GM12878 (cell line): ENCODE measurements at regions not wholly inside any gene's neighbourhood (a gene's known extent, or its start where the extent isn't known, plus 50 kb on each side); places are given as distances from the start of the nearest gene placed in this dataset.

Experiments used
- HDAC2 ChIP-seq: fragments of 200-600 bp; sonication (generic); IDR thresholded peaks from 2 replicates; pipeline ENCODE4 v1.6.1; 2017
- IKZF1 ChIP-seq: fragments of 450-650 bp; conservative IDR thresholded peaks from 2 replicates; pipeline ENCODE4 v1.6.1; 2017; ENCODE audit warnings: antibody characterized with exemption, mild to moderate bottlenecking
- IRF4 ChIP-seq: IDR thresholded peaks from 2 replicates; pipeline ENCODE4 v1.6.1; 2011; ENCODE audit warnings: low read depth, low read length
- JUND ChIP-seq: IDR thresholded peaks from 2 replicates; pipeline ENCODE4 v1.6.1; 2012; ENCODE audit warnings: low read depth, mild to moderate bottlenecking, low read length, improper control_type of control experiment, moderate library complexity
- MEF2A ChIP-seq: IDR thresholded peaks from 2 replicates; pipeline ENCODE4 v1.6.1; 2011; ENCODE audit warnings: low read depth, mild to moderate bottlenecking, low read length, moderate library complexity; ENCODE audit not compliant: insufficient read depth
- MYC ChIP-seq: IDR thresholded peaks from 2 replicates; pipeline ENCODE4 v1.6.1; 2011; ENCODE audit warnings: mild to moderate bottlenecking, low read length, moderate library complexity, inconsistent platforms; ENCODE audit not compliant: insufficient read depth, insufficient replicate concordance, insufficient read length, severe bottlenecking
- NFYB ChIP-seq: IDR thresholded peaks from 2 replicates; pipeline ENCODE4 v1.6.1; 2011; ENCODE audit warnings: low read depth, mild to moderate bottlenecking, low read length, improper control_type of control experiment, moderate library complexity; ENCODE audit not compliant: insufficient read depth
- NKRF ChIP-seq: fragments of 450-650 bp; conservative IDR thresholded peaks from 2 replicates; pipeline ENCODE4 v1.6.1; 2017; ENCODE audit warnings: mild to moderate bottlenecking, moderate library complexity
- NR2C1 ChIP-seq: fragments of 450-650 bp; IDR thresholded peaks from 2 replicates; pipeline ENCODE4 v1.6.1; 2017; ENCODE audit warnings: antibody characterized with exemption, mild to moderate bottlenecking, moderate library complexity
- NR2F1 ChIP-seq: fragments of 450-650 bp; conservative IDR thresholded peaks from 2 replicates; pipeline ENCODE4 v1.6.1; 2017; ENCODE audit warnings: mild to moderate bottlenecking
- PAX5 ChIP-seq: IDR thresholded peaks from 2 replicates; pipeline ENCODE4 v1.6.1; 2011; ENCODE audit warnings: low read depth, low read length, borderline replicate concordance
- POU2F2 ChIP-seq: IDR thresholded peaks from 3 replicates; pipeline ENCODE4 v1.6.1; 2011; ENCODE audit warnings: low read depth, mild to moderate bottlenecking, low read length, borderline replicate concordance
- RAD51 ChIP-seq: fragments of 450-650 bp; IDR thresholded peaks from 2 replicates; pipeline ENCODE4 v1.6.1; 2016; ENCODE audit warnings: moderate library complexity, mild to moderate bottlenecking, inconsistent platforms
- SRF ChIP-seq, 2 experiments: IDR thresholded peaks; 2 replicates each; pipeline ENCODE4 v1.6.1; 2011; ENCODE audit warnings: low read depth in 2 of 2, low read length in 2 of 2, mild to moderate bottlenecking in 1 of 2, moderate library complexity in 1 of 2
- TAF1 ChIP-seq: IDR thresholded peaks from 2 replicates; pipeline ENCODE4 v1.6.1; 2011; ENCODE audit warnings: mild to moderate bottlenecking, low read depth, low read length, borderline replicate concordance
- TBL1XR1 ChIP-seq: IDR thresholded peaks from 2 replicates; pipeline ENCODE4 v1.6.1; 2012; ENCODE audit warnings: low read depth, low read length, improper control_type of control experiment
- YBX1 ChIP-seq: fragments of 450-650 bp; IDR thresholded peaks from 2 replicates; pipeline ENCODE4 v1.6.1; 2016; ENCODE audit warnings: antibody characterized with exemption
- ZNF207 ChIP-seq: fragments of 450-650 bp; IDR thresholded peaks from 2 replicates; pipeline ENCODE4 v1.6.1; 2014; ENCODE audit warnings: antibody characterized with exemption, mild to moderate bottlenecking, borderline replicate concordance
- ZNF622 ChIP-seq: fragments of 450-650 bp; IDR thresholded peaks from 2 replicates; pipeline ENCODE4 v1.6.1; 2017; ENCODE audit warnings: mild to moderate bottlenecking, inconsistent platforms
- TF ChIP-seq, protein P1 (sequence below): fragments of 450-650 bp; IDR thresholded peaks from 2 replicates; pipeline ENCODE4 v1.6.1; 2016; ENCODE audit warnings: mild to moderate bottlenecking
- TF ChIP-seq, protein P2 (sequence below): fragments of 450-650 bp; IDR thresholded peaks from 2 replicates; pipeline ENCODE4 v1.6.1; 2017; ENCODE audit warnings: mild to moderate bottlenecking, moderate library complexity
- TF ChIP-seq, protein P3 (sequence below): fragments of 450-650 bp; IDR thresholded peaks from 2 replicates; pipeline ENCODE4 v1.6.1; 2016; ENCODE audit warnings: mild to moderate bottlenecking

- TF ChIP-seq NR2C1 (peak; percentile 43), NKRF (0 out of 2 replicates have a peak, but pooled peaks have one; percentile 45), NR2F1 (peak; percentile 95), MYC (peak; percentile 19), YBX1 (no peak), NFYB (no peak), MEF2A (peak; percentile 60; the same call in 1 of the 2 replicates), HDAC2 (no peak), IRF4 (peak; percentile 72), PAX5 (peak; percentile 88; the same call in 1 of the 2 replicates), RAD51 (0 out of 2 replicates have a peak, but pooled peaks have one; percentile 28), JUND (peak; percentile 47; the same call in 1 of the 2 replicates), POU2F2 (peak; percentile 63; the same call in 2 of the 3 replicates), SRF (IDR thresholded peaks at IDR 0.05; ENCODE audit: low read depth in 2 of 2, low read length in 2 of 2) (0 out of 4 replicates have a peak, but pooled peaks of 1 of the 2 experiments have one; percentile 34), ZNF622 (no peak), TBL1XR1 (peak; percentile 50; the same call in 1 of the 2 replicates), IKZF1 (peak; percentile 98), ZNF207 (peak; percentile 57; the same call in 1 of the 2 replicates), TAF1 (peak; percentile 73; the same call in 1 of the 2 replicates)
- TF ChIP-seq, protein P1, sequence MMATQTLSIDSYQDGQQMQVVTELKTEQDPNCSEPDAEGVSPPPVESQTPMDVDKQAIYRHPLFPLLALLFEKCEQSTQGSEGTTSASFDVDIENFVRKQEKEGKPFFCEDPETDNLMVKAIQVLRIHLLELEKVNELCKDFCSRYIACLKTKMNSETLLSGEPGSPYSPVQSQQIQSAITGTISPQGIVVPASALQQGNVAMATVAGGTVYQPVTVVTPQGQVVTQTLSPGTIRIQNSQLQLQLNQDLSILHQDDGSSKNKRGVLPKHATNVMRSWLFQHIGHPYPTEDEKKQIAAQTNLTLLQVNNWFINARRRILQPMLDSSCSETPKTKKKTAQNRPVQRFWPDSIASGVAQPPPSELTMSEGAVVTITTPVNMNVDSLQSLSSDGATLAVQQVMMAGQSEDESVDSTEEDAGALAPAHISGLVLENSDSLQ = peak; percentile 74
- TF ChIP-seq, protein P2, sequence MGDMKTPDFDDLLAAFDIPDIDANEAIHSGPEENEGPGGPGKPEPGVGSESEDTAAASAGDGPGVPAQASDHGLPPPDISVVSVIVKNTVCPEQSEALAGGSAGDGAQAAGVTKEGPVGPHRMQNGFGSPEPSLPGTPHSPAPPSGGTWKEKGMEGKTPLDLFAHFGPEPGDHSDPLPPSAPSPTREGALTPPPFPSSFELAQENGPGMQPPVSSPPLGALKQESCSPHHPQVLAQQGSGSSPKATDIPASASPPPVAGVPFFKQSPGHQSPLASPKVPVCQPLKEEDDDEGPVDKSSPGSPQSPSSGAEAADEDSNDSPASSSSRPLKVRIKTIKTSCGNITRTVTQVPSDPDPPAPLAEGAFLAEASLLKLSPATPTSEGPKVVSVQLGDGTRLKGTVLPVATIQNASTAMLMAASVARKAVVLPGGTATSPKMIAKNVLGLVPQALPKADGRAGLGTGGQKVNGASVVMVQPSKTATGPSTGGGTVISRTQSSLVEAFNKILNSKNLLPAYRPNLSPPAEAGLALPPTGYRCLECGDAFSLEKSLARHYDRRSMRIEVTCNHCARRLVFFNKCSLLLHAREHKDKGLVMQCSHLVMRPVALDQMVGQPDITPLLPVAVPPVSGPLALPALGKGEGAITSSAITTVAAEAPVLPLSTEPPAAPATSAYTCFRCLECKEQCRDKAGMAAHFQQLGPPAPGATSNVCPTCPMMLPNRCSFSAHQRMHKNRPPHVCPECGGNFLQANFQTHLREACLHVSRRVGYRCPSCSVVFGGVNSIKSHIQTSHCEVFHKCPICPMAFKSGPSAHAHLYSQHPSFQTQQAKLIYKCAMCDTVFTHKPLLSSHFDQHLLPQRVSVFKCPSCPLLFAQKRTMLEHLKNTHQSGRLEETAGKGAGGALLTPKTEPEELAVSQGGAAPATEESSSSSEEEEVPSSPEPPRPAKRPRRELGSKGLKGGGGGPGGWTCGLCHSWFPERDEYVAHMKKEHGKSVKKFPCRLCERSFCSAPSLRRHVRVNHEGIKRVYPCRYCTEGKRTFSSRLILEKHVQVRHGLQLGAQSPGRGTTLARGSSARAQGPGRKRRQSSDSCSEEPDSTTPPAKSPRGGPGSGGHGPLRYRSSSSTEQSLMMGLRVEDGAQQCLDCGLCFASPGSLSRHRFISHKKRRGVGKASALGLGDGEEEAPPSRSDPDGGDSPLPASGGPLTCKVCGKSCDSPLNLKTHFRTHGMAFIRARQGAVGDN = peak; percentile 99
- TF ChIP-seq, protein P3, sequence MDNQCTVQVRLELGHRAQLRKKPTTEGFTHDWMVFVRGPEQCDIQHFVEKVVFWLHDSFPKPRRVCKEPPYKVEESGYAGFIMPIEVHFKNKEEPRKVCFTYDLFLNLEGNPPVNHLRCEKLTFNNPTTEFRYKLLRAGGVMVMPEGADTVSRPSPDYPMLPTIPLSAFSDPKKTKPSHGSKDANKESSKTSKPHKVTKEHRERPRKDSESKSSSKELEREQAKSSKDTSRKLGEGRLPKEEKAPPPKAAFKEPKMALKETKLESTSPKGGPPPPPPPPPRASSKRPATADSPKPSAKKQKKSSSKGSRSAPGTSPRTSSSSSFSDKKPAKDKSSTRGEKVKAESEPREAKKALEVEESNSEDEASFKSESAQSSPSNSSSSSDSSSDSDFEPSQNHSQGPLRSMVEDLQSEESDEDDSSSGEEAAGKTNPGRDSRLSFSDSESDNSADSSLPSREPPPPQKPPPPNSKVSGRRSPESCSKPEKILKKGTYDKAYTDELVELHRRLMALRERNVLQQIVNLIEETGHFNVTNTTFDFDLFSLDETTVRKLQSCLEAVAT = peak; percentile 73
Measured at GRCh38 chr1:234980645-234981396, 147.8 kb downstream of the TOMM20 start (continued).
